SK-N-SH (cell line): ENCODE measurements at regions not wholly inside any gene's neighbourhood (a gene's known extent, or its start where the extent isn't known, plus 50 kb on each side); places are given as distances from the start of the nearest gene placed in this dataset.

Experiments
- CTCF ChIA-PET: fragments of 300-600, 350-600 bp; formaldehyde crosslinking; extraction: SDS; loops from one replicate; lab custom pipeline; 2021; lab: Yijun Ruan, JAX
- POLR2A ChIA-PET: fragments of 350-600 bp; sonication (Branson Sonifier 250); formaldehyde crosslinking; extraction: SDS; loops from one replicate; lab custom pipeline; 2020; ENCODE audit warnings: antibody characterized with exemption, inconsistent platforms; lab: Yijun Ruan, JAX
- DNase-seq: peaks from one replicate; pipeline ENCODE4 v3.0.0; 2012
- H2AFZ ChIP-seq: fragments of 200-600 bp; sonication (generic); 2 replicates; pipeline ENCODE4 v1.8.1; 2016; ENCODE audit warnings: antibody characterized with exemption, mild to moderate bottlenecking, low read depth
- H3F3A ChIP-seq: fragments of 200-600 bp; sonication (generic); replicated peaks from 2 replicates; pipeline ENCODE3; 2016; ENCODE audit warnings: antibody characterized with exemption, mild to moderate bottlenecking; ENCODE audit not compliant: insufficient read depth
- H3K27ac ChIP-seq, 2 experiments: fragments of 200-500 bp in 1 of 2; fragments of 200-600 bp in 1 of 2; sonication (Bioruptor generic) in 1 of 2; sonication (generic), shearing (Covaris generic) in 1 of 2; 2 replicates each; pipeline versions ENCODE4 v1.5.1 to v1.6.1; 2014 to 2016; ENCODE audit warnings: low read depth in 2 of 2, inconsistent platforms in 1 of 2, low read length in 1 of 2, mild to moderate bottlenecking in 1 of 2, mixed read lengths in 1 of 2
- H3K27me3 ChIP-seq: fragments of 200-600 bp; sonication (generic), shearing (Covaris generic); 2 replicates; pipeline ENCODE4 v1.6.1; 2016; ENCODE audit warnings: mixed run types; ENCODE audit not compliant: insufficient read depth
- H3K36me3 ChIP-seq, 2 experiments: fragments of 200-500 bp in 1 of 2; fragments of 200-600 bp in 1 of 2; sonication (Bioruptor generic) in 1 of 2; sonication (generic) in 1 of 2; replicated peaks in 1 of 2; 2 replicates each; pipeline versions ENCODE3 to v1.5.1; 2014 to 2016; ENCODE audit warnings: low read length in 1 of 2, mild to moderate bottlenecking in 1 of 2; ENCODE audit not compliant: insufficient read depth in 2 of 2, control insufficient read depth in 1 of 2
- H3K4me1 ChIP-seq, 2 experiments: fragments of 200-500 bp in 1 of 2; fragments of 200-600 bp in 1 of 2; sonication (Bioruptor generic) in 1 of 2; sonication (generic), shearing (Covaris generic) in 1 of 2; 2 replicates each; pipeline versions ENCODE4 v1.5.1 to v1.6.1; 2014 to 2016; ENCODE audit warnings: low read depth in 1 of 2, low read length in 1 of 2, mixed run types in 1 of 2; ENCODE audit not compliant: insufficient read depth in 2 of 2, control insufficient read depth in 1 of 2
- H3K4me2 ChIP-seq: fragments of 200-600 bp; sonication (generic), shearing (Covaris generic); 2 replicates; pipeline ENCODE4 v1.6.1; 2017; ENCODE audit warnings: mixed run types
- H3K4me3 ChIP-seq, 2 experiments: fragments of 200-500 bp in 1 of 2; fragments of 200-600 bp in 1 of 2; sonication (Bioruptor generic) in 1 of 2; sonication (generic), shearing (Covaris generic) in 1 of 2; 2 replicates each; pipeline versions ENCODE4 v1.5.1 to v1.8.1; 2014 to 2016; ENCODE audit warnings: low read depth in 2 of 2, inconsistent platforms in 1 of 2, low read length in 1 of 2, mild to moderate bottlenecking in 1 of 2, mixed read lengths in 1 of 2, moderate library complexity in 1 of 2
- H3K79me2 ChIP-seq: fragments of 200-600 bp; sonication (generic); 2 replicates; pipeline ENCODE4 v1.8.1; 2017; ENCODE audit warnings: mild to moderate bottlenecking; ENCODE audit not compliant: insufficient read depth
- H3K9ac ChIP-seq: fragments of 200-600 bp; sonication (generic); 2 replicates; pipeline ENCODE4 v1.6.1; 2017; ENCODE audit warnings: mixed run types
- H3K9me2 ChIP-seq: fragments of 200-600 bp; sonication (generic); 2 replicates; pipeline ENCODE4 v1.6.1; 2017; ENCODE audit warnings: mixed run types
- H3K9me3 ChIP-seq: fragments of 200-600 bp; sonication (generic); 2 replicates; pipeline ENCODE4 v1.6.1; 2017; ENCODE audit warnings: mixed run types, mild to moderate bottlenecking, moderate library complexity
- H4K20me1 ChIP-seq: fragments of 200-600 bp; sonication (generic); 2 replicates; pipeline ENCODE4 v1.6.1; 2017; ENCODE audit warnings: mild to moderate bottlenecking, mixed run types; ENCODE audit not compliant: insufficient read depth
- CHD2 ChIP-seq: fragments of 150-350 bp; IDR thresholded peaks from 2 replicates; pipeline ENCODE4 v1.6.1; 2018; ENCODE audit warnings: low read length; ENCODE audit not compliant: partially characterized antibody
- CTCF ChIP-seq: fragments of 200-600 bp; sonication (generic); IDR thresholded peaks from 2 replicates; pipeline ENCODE4 v1.6.1; 2017; ENCODE audit warnings: antibody characterized with exemption, mild to moderate bottlenecking, moderate library complexity
- EP300 ChIP-seq, 2 experiments: IDR thresholded peaks; 2 replicates each; pipeline versions ENCODE4 v1.4.0 to v1.6.1; 2012; ENCODE audit warnings: borderline replicate concordance in 1 of 2, low read depth in 1 of 2, low read length in 1 of 2
- FOXJ3 ChIP-seq: sonication (generic); formaldehyde crosslinking; IDR thresholded peaks from 2 replicates; pipeline ENCODE4 v1.5.1; 2020; ENCODE audit warnings: mild to moderate bottlenecking, missing genetic modification reagents
- FOXM1 ChIP-seq: IDR thresholded peaks from 2 replicates; pipeline ENCODE4 v1.4.0; 2012; ENCODE audit warnings: low read depth, mild to moderate bottlenecking
- GABPA ChIP-seq: IDR thresholded peaks from 2 replicates; pipeline ENCODE4 v1.4.0; 2012; ENCODE audit warnings: low read depth, mild to moderate bottlenecking
- GATA2 ChIP-seq: sonication (generic); formaldehyde crosslinking; IDR thresholded peaks from 2 replicates; pipeline ENCODE4 v1.5.0; 2020; ENCODE audit warnings: mild to moderate bottlenecking, missing genetic modification reagents
- JUND ChIP-seq: IDR thresholded peaks from 2 replicates; pipeline ENCODE4 v1.4.0; 2012
- NFIC ChIP-seq: IDR thresholded peaks from 2 replicates; pipeline ENCODE4 v1.4.0; 2012; ENCODE audit warnings: borderline replicate concordance
- NRF1 ChIP-seq: IDR thresholded peaks from 2 replicates; pipeline ENCODE4 v1.6.1; 2012; ENCODE audit warnings: low read depth, mild to moderate bottlenecking, low read length
- POLR2AphosphoS5 ChIP-seq: IDR thresholded peaks from 2 replicates; pipeline ENCODE4 v1.6.1; 2012; ENCODE audit warnings: low read depth, low read length
- RCOR1 ChIP-seq: fragments of 150-350 bp; IDR thresholded peaks from 2 replicates; pipeline ENCODE4 v1.6.1; 2017; ENCODE audit warnings: antibody characterized with exemption, low read length
- REST ChIP-seq: IDR thresholded peaks from 2 replicates; pipeline ENCODE4 v1.6.1; 2012; ENCODE audit warnings: mild to moderate bottlenecking, low read depth, low read length, moderate library complexity
- SIN3A ChIP-seq: IDR thresholded peaks from 2 replicates; pipeline ENCODE4 v1.6.1; 2012; ENCODE audit warnings: low read depth, mild to moderate bottlenecking, low read length, moderate library complexity, borderline replicate concordance
- SMC3 ChIP-seq: IDR thresholded peaks from 2 replicates; pipeline ENCODE4 v1.6.1; 2012; ENCODE audit warnings: low read depth, low read length, improper control_type of control experiment
- TCF12 ChIP-seq: IDR thresholded peaks from 2 replicates; pipeline ENCODE4 v1.4.0; 2012
- TEAD4 ChIP-seq: IDR thresholded peaks from 2 replicates; pipeline ENCODE4 v1.4.0; 2012; ENCODE audit warnings: mild to moderate bottlenecking, borderline replicate concordance; ENCODE audit not compliant: insufficient read depth
- USF2 ChIP-seq: fragments of 150-350 bp; IDR thresholded peaks from 2 replicates; pipeline ENCODE4 v1.6.1; 2017; ENCODE audit warnings: antibody characterized with exemption, low read length, low read depth, borderline replicate concordance
- ZBTB33 ChIP-seq: IDR thresholded peaks from 2 replicates; pipeline ENCODE4 v1.4.0; 2012; ENCODE audit warnings: low read depth, borderline replicate concordance
- WGBS: methylation state at CpG from one replicate; pipeline ENCODE4 v1.1.6; 2017; ENCODE audit warnings: low lambda C conversion rate; 5-methylcytosine and 5-hydroxymethylcytosine counted together

- Histone ChIP-seq H3K36me3 (no peaks in the 10 kb centered on the region), H3K79me2 (no peaks in the 10 kb centered on the region), H3K27ac (no peak overlapping the region), H3K27me3 (0 out of 2 replicates have a peak, but pooled peaks cover 10% of the 10 kb centered on the region), H2AFZ (no peak overlapping the region), H3K4me3 (no peak overlapping the region), H3K9ac (no peak overlapping the region)
- POLR2A ChIA-PET, result no interaction called here
- TF ChIP-seq TCF12 (no peak), REST (no peak), POLR2AphosphoS5 (no peak), GATA2 (no peak), NFIC (no peak), RCOR1 (no peak), JUND (no peak), GABPA (no peak), SMC3 (no peak), CTCF (no peak), ZBTB33 (no peak), SIN3A (no peak), TEAD4 (no peak), FOXM1 (no peak), EP300 (IDR thresholded peaks at IDR 0.05; ENCODE audit: borderline replicate concordance in 1 of 2, low read depth in 1 of 2, low read length in 1 of 2) (no peak), FOXJ3 (CRISPR knock-in tag) (no peak), NRF1 (no peak), CHD2 (no peak), USF2 (no peak)
- TF ChIP-seq, all 33 proteins: peak for 0
- no peak overlapping the region for H3K4me2 ChIP-seq
- no peaks in the 10 kb centered on the region for H3K9me2 ChIP-seq
- 59% methylated on average over 5 of the region's 6 CpGs for WGBS
- H3K4me1 ChIP-seq, result no peaks in the 10 kb centered on the region; a peak in 1 of 4 replicates
- no peaks in the 10 kb centered on the region for H4K20me1 ChIP-seq
- CTCF ChIA-PET, result no interaction called here
- no peaks in the 10 kb centered on the region for H3K9me3 ChIP-seq
- DNase-seq, result no peak
- no peaks in the 10 kb centered on the region for H3F3A ChIP-seq
These were observed 104.1 kb downstream of the SYF2 start for GRCh38 chr1:25128121-25128621.
